HG02798 (cell line): ENCODE measurements at regions not wholly inside any gene's neighbourhood (a gene's known extent, or its start where the extent isn't known, plus 50 kb on each side); places are given as distances from the start of the nearest gene placed in this dataset.

Experiments used
- ATAC-seq: cut with Tn5 transposase; IDR thresholded peaks from one replicate; pipeline ENCODE4 v1.9.1; 2021; ENCODE audit warnings: mild to moderate bottlenecking; ENCODE audit not compliant: unreplicated experiment, poor library complexity

- no peak for ATAC-seq
Measured at GRCh38 chr13:44015811-44016210, 136.1 kb downstream of the LACC1 start.

- no peak for ATAC-seq
Measured at GRCh38 chr13:44017756-44018309, 138.1 kb downstream of the LACC1 start.

GRCh38 chr13:44019651-44020050, 139.9 kb downstream of the LACC1 start:
- ATAC-seq, result no peak

- no peak for ATAC-seq
Measured at GRCh38 chr13:44021422-44021821, 141.7 kb downstream of the LACC1 start.

GRCh38 chr13:44022196-44022595, 142.5 kb downstream of the LACC1 start:
- no peak for ATAC-seq

GRCh38 chr13:44024167-44024845, 144.6 kb downstream of the LACC1 start:
- no peak for ATAC-seq

- no peak for ATAC-seq
Measured at GRCh38 chr13:44024846-44025195, 145.1 kb downstream of the LACC1 start.

GRCh38 chr13:44026194-44026593, 146.5 kb downstream of the LACC1 start:
- ATAC-seq, result no peak

- ATAC-seq, result no peak
Measured at GRCh38 chr13:44028734-44029133, 149.0 kb downstream of the LACC1 start.

- ATAC-seq, result no peak
Measured at GRCh38 chr13:44030615-44031014, 150.9 kb downstream of the LACC1 start.

GRCh38 chr13:44031555-44031954, 151.9 kb downstream of the LACC1 start:
- ATAC-seq, result no peak

- no peak for ATAC-seq
Measured at GRCh38 chr13:44032802-44033201, 153.1 kb downstream of the LACC1 start.

GRCh38 chr13:44035400-44035799, 155.7 kb downstream of the LACC1 start:
- no peak for ATAC-seq

GRCh38 chr13:44040070-44040817, 160.5 kb downstream of the LACC1 start:
- ATAC-seq, result no peak

GRCh38 chr13:44040818-44041100, 161.1 kb downstream of the LACC1 start:
- ATAC-seq, result no peak

- no peak for ATAC-seq
Measured at GRCh38 chr13:44044547-44045179, 165.0 kb downstream of the LACC1 start.

- ATAC-seq, result no peak
Measured at GRCh38 chr13:44045180-44045562, 165.5 kb downstream of the LACC1 start.

GRCh38 chr13:44046428-44046827, 166.7 kb downstream of the LACC1 start:
- no peak for ATAC-seq

- ATAC-seq, result no peak
Measured at GRCh38 chr13:44048326-44048725, 168.6 kb downstream of the LACC1 start.

- ATAC-seq, result no peak
Measured at GRCh38 chr13:44049081-44049945, 169.6 kb downstream of the LACC1 start.
